ENCODE measurements at regions not wholly inside any gene's neighbourhood (a gene's known extent, or its start where the extent isn't known, plus 50 kb on each side); places are given as distances from the start of the nearest gene placed in this dataset.

- no peak for DNase-seq (ENCODE audit: unreplicated experiment)
- Mint-ChIP-seq H3K4me3 (ENCODE audit: unreplicated experiment) (no peak overlapping the region), H3K9me3 (ENCODE audit: unreplicated experiment) (no peaks in the 10 kb centered on the region), H3K27me3 (ENCODE audit: insufficient read depth, unreplicated experiment) (no peaks in the 10 kb centered on the region), H3K4me1 (ENCODE audit: insufficient read depth, unreplicated experiment) (peaks cover 17% of the 10 kb centered on the region), H3K27ac (ENCODE audit: low read depth, unreplicated experiment) (no peak overlapping the region), H3K36me3 (ENCODE audit: insufficient read depth, unreplicated experiment) (no peaks in the 10 kb centered on the region)
- BruUV-seq (replicated peaks) = no TSS peak
- no peak for TF ChIP-seq CTCF (IDR thresholded peaks at IDR 0.05; ENCODE audit: unreplicated experiment)
- POLR2A ChIA-PET = interaction anchor here (0.6 to 0.9 kb wide), 2 partner anchors 10 to 20 kb away, joined by 3 read pairs; no protein-coding TSS in a partner anchor
- CTCF ChIA-PET = interaction anchor here (1.7 kb wide), 1 partner anchor 69 kb away, joined by 5 read pairs; no protein-coding TSS in a partner anchor
- intact Hi-C loops (cut with micrococcal nuclease) = no loop called here
Measured at GRCh38 chr12:45612044-45612794, 117.3 kb upstream of the ARID2 start.

GRCh38 chr12:45613296-45613695 lies 116.2 kb upstream of the ARID2 start:
- H3K9me3 Mint-ChIP-seq (ENCODE audit: unreplicated experiment) = no peaks in the 10 kb centered on the region
- ChIA-PET CTCF (interaction anchor here (0.6 to 1.7 kb wide), 3 partner anchors 56 to 471 kb away, joined by 3 to 5 read pairs (median 3); no protein-coding TSS in a partner anchor), POLR2A (no interaction called here)
- intact Hi-C loops (cut with micrococcal nuclease) = no loop called here
- BruUV-seq (replicated peaks) = no TSS peak
- no peaks in the 10 kb centered on the region for H3K27me3 Mint-ChIP-seq (ENCODE audit: insufficient read depth, unreplicated experiment)
- H3K4me1 Mint-ChIP-seq (ENCODE audit: insufficient read depth, unreplicated experiment) = peaks cover 17% of the 10 kb centered on the region
- no peak overlapping the region for H3K27ac Mint-ChIP-seq (ENCODE audit: low read depth, unreplicated experiment)
- TF ChIP-seq CTCF (IDR thresholded peaks at IDR 0.05; ENCODE audit: unreplicated experiment) = no peak
- H3K36me3 Mint-ChIP-seq (ENCODE audit: insufficient read depth, unreplicated experiment) = no peaks in the 10 kb centered on the region
- H3K4me3 Mint-ChIP-seq (ENCODE audit: unreplicated experiment) = no peak overlapping the region
- DNase-seq (ENCODE audit: unreplicated experiment) = no peak

- Mint-ChIP-seq H3K27me3 (ENCODE audit: insufficient read depth, unreplicated experiment) (no peaks in the 10 kb centered on the region), H3K4me1 (ENCODE audit: insufficient read depth, unreplicated experiment) (peaks cover 17% of the 10 kb centered on the region), H3K27ac (ENCODE audit: low read depth, unreplicated experiment) (no peak overlapping the region), H3K9me3 (ENCODE audit: unreplicated experiment) (no peaks in the 10 kb centered on the region), H3K36me3 (ENCODE audit: insufficient read depth, unreplicated experiment) (no peaks in the 10 kb centered on the region), H3K4me3 (ENCODE audit: unreplicated experiment) (no peak overlapping the region)
- intact Hi-C loops (cut with micrococcal nuclease) = no loop called here
- no peak for DNase-seq (ENCODE audit: unreplicated experiment)
- TF ChIP-seq CTCF (IDR thresholded peaks at IDR 0.05; ENCODE audit: unreplicated experiment) = no peak
- no TSS peak for BruUV-seq (replicated peaks)
- CTCF ChIA-PET = interaction anchor here (0.6 to 1.0 kb wide), 2 partner anchors 56 to 472 kb away, joined by 3 read pairs; no protein-coding TSS in a partner anchor
- POLR2A ChIA-PET = no interaction called here
Measured at GRCh38 chr12:45613855-45614254, 115.7 kb upstream of the ARID2 start.

GRCh38 chr12:45615268-45615667 lies 114.2 kb upstream of the ARID2 start:
- Mint-ChIP-seq H3K27me3 (ENCODE audit: insufficient read depth, unreplicated experiment) (no peaks in the 10 kb centered on the region), H3K9me3 (ENCODE audit: unreplicated experiment) (no peaks in the 10 kb centered on the region), H3K4me1 (ENCODE audit: insufficient read depth, unreplicated experiment) (peaks cover 17% of the 10 kb centered on the region), H3K36me3 (ENCODE audit: insufficient read depth, unreplicated experiment) (no peaks in the 10 kb centered on the region), H3K4me3 (ENCODE audit: unreplicated experiment) (no peak overlapping the region), H3K27ac (ENCODE audit: low read depth, unreplicated experiment) (no peak overlapping the region)
- POLR2A ChIA-PET = interaction anchor here (0.7 to 1.0 kb wide), 2 partner anchors 9 to 110 kb away, joined by 4 read pairs; no protein-coding TSS in a partner anchor
- no TSS peak for BruUV-seq (replicated peaks)
- DNase-seq (ENCODE audit: unreplicated experiment) = peak; percentile 70
- intact Hi-C loops (cut with micrococcal nuclease) = no loop called here
- CTCF ChIA-PET = interaction anchor here (0.7 kb wide), 2 partner anchors 146 to 285 kb away, joined by 3 read pairs; no protein-coding TSS in a partner anchor
- TF ChIP-seq CTCF (IDR thresholded peaks at IDR 0.05; ENCODE audit: unreplicated experiment) = no peak

All from MCF 10A (cell line).